ENCODE measurements at regions not wholly inside any gene's neighbourhood (a gene's known extent, or its start where the extent isn't known, plus 50 kb on each side); places are given as distances from the start of the nearest gene placed in this dataset.

- 80 to 85% methylated on average over 2 of the region's 2 CpGs for WGBS, 2 donors
- ATAC-seq (ENCODE audit: low FRiP score in 2 of 2) (no peak), DNase-seq (no peak)
- H3K4me3 ChIP-seq = no peak overlapping the region
- no peaks in the 10 kb centered on the region for H3K9me3 ChIP-seq
- no peaks in the 10 kb centered on the region for H3K36me3 ChIP-seq
- H3K27me3 ChIP-seq = no peaks in the 10 kb centered on the region
- no peak overlapping the region for H3K27ac ChIP-seq
- H3K4me1 ChIP-seq = no peaks in the 10 kb centered on the region
- TF ChIP-seq CTCF (IDR thresholded peaks at IDR 0.05) (no peak), EP300 (IDR thresholded peaks at IDR 0.05) (no peak), POLR2A (IDR thresholded peaks at IDR 0.05) (no peak), POLR2AphosphoS5 (IDR thresholded peaks at IDR 0.05) (no peak)
Measured at GRCh38 chr7:125173571-125173970, 243.9 kb upstream of the POT1 start.

GRCh38 chr7:125169088-125169487 is 239.5 kb upstream of the POT1 start:
- ATAC-seq (ENCODE audit: low FRiP score in 2 of 2) = no peak
- no peaks in the 10 kb centered on the region for H3K36me3 ChIP-seq
- no peak overlapping the region for H3K27ac ChIP-seq
- no peaks in the 10 kb centered on the region for H3K4me1 ChIP-seq
- H3K27me3 ChIP-seq = no peaks in the 10 kb centered on the region
- WGBS, 2 donors = 94 to 98% methylated on average over 1 of the region's 1 CpG
- H3K4me3 ChIP-seq = no peak overlapping the region
- TF ChIP-seq EP300 (IDR thresholded peaks at IDR 0.05) = no peak
- TF ChIP-seq POLR2AphosphoS5 (IDR thresholded peaks at IDR 0.05) = no peak
- no peak for TF ChIP-seq POLR2A (IDR thresholded peaks at IDR 0.05)
- no peak for TF ChIP-seq CTCF (IDR thresholded peaks at IDR 0.05)
- no peak for DNase-seq
- no peaks in the 10 kb centered on the region for H3K9me3 ChIP-seq

DNA sequence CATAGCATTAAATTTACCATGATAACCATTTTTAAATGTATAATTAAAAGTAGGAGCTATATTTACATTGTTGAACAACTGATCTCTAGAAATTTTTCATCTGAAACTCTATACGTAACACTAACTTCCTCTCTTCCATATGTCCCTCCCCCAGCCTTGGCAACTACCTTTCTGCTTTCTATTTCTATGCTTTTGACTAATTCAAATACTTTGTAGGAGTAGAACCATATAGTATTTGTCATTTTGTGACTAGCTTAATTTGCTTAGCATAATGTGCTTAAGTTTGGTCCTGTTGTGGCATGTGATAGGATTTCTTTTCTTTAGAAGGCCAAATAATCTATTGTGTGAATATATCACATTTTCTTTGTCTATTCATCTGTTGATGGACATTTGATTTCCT is 225.3 kb upstream of the POT1 start:
- DNase-seq = no peak
- Histone ChIP-seq H3K4me1 (no peaks in the 10 kb centered on the region), H3K4me3 (no peak overlapping the region), H3K27me3 (no peaks in the 10 kb centered on the region), H3K9me3 (no peaks in the 10 kb centered on the region), H3K27ac (no peak overlapping the region), H3K36me3 (no peaks in the 10 kb centered on the region)
- ATAC-seq (ENCODE audit: low FRiP score in 2 of 2) = no peak
- WGBS, 2 donors = 85 to 92% methylated on average over 1 of the region's 1 CpG
- TF ChIP-seq CTCF (IDR thresholded peaks at IDR 0.05) = no peak
- no peak for TF ChIP-seq EP300 (IDR thresholded peaks at IDR 0.05)
- no peak for TF ChIP-seq POLR2AphosphoS5 (IDR thresholded peaks at IDR 0.05)
- no peak for TF ChIP-seq POLR2A (IDR thresholded peaks at IDR 0.05)

DNA sequence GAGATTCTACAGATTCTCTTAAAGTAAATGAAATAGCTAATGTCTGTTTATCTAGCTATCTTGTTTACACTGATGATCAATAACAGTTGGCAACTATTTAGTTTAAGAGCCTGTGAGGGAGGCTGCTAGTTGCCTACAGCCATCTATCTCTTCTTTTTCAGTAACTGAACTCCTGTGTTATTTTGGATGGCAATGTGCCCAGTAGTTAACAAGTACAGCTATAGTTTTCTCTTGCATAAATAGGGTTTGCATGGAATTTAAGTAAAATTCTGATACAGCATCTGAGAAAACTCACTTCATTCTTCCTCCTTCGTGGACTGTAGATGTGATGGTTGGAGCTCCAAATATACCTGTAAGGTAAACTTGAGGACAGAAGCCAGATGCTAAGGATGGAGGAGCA is 219.5 kb upstream of the POT1 start:
- no peak overlapping the region for H3K27ac ChIP-seq
- DNase-seq = no peak
- no peak for ATAC-seq (ENCODE audit: low FRiP score in 2 of 2)
- H3K36me3 ChIP-seq = no peaks in the 10 kb centered on the region
- H3K4me3 ChIP-seq = no peak overlapping the region
- no peaks in the 10 kb centered on the region for H3K4me1 ChIP-seq
- no peaks in the 10 kb centered on the region for H3K27me3 ChIP-seq
- TF ChIP-seq EP300 (IDR thresholded peaks at IDR 0.05) = no peak
- no peaks in the 10 kb centered on the region for H3K9me3 ChIP-seq
- WGBS, 2 donors = 83 to 86% methylated on average over 1 of the region's 1 CpG

DNA sequence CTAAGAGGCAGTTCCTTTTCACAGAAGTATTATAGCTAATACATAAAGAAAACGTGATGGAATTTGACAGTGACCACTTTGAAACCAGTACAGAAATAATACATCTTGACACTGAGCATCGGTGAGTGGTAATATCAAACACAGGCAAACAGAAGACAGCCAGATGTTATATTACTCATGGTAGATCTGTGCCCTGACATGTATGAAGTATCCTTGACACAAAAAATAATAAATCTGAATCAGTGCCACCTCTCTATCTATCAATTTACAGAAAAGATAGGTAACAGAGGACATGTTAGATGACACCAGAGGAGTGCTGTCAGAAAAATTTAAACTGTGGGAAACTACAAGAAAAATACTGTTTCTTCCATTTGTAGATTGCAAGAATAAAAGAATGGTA is 217.4 kb upstream of the POT1 start:
- no peaks in the 10 kb centered on the region for H3K27me3 ChIP-seq
- WGBS, 2 donors = 35 to 47% methylated on average over 2 of the region's 2 CpGs
- H3K4me3 ChIP-seq = no peak overlapping the region
- H3K9me3 ChIP-seq = no peaks in the 10 kb centered on the region
- ATAC-seq (ENCODE audit: low FRiP score in 2 of 2) (no peak), DNase-seq (no peak)
- no peaks in the 10 kb centered on the region for H3K4me1 ChIP-seq
- H3K27ac ChIP-seq = no peak overlapping the region
- H3K36me3 ChIP-seq = no peaks in the 10 kb centered on the region
- TF ChIP-seq POLR2A (IDR thresholded peaks at IDR 0.05) (no peak), CTCF (IDR thresholded peaks at IDR 0.05) (no peak)
